ENCODE measurements at regions not wholly inside any gene's neighbourhood (a gene's known extent, or its start where the extent isn't known, plus 50 kb on each side); places are given as distances from the start of the nearest gene placed in this dataset.

DNA sequence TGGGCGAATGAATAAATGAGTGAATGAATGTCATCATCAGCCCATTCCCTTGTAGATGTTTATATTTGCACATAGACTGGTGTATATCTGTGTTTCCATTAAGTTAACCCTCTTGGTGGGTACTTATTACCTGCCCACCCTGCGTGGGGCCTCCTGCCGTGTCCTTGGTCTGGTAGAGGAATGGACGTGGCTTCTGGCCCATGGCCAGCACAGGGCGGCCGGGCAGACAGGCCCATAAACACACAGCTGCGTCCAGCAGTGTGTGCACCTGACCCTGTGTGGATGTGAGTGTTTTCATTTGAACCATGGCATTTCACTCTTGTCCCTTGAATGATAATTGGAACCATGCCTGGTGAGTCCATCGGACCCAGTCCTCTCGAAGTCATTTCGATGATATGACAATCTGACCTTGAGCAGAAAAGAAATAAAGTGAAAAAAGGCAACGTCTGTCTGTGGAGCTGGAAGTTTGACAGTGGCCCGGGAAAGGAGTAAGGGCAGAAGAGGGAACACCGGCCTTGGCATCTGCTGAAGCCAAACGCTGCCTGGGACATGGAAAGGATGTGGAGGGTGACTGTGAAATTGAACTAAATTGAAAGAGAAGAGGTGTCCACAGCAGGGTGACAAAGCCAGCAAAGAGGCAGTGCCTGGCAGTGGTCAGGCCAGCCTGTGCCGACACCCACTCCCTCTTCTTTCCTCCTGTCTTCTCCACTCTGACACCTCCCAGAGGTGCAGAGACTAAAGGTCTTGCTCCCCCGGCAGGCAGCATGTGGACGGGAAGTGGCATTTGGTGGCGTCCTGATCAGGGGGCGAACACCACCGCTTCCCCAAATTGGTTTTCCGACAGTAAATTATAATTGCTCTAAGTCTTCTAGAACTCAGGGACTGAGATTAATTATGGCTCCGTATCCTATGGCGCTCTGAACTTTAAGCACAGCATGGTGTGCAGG is 199.0 kb upstream of the ZMIZ1 start:
- ChIA-PET CTCF (no interaction called here), RAD21 (ENCODE audit: low non-redundant PET in 1 of 2, low total read pairs in 2 of 2, uncharacterized antibody in 2 of 2, unreplicated experiment in 2 of 2) (no interaction called here), POLR2A (no interaction called here)
- TF ChIP-seq YY1 (IDR thresholded peaks at IDR 0.05; ENCODE audit: extremely low read depth, insufficient replicate concordance, low read depth, low read length) (no peak), FOSL1 (IDR thresholded peaks at IDR 0.05; ENCODE audit: low read depth) (no peak), ZNF274 (IDR thresholded peaks at IDR 0.05; ENCODE audit: low read depth, low read length) (no peak), RAD21 (IDR thresholded peaks at IDR 0.05; ENCODE audit: low read depth) (no peak)
- TF ChIP-seq, protein P1, sequence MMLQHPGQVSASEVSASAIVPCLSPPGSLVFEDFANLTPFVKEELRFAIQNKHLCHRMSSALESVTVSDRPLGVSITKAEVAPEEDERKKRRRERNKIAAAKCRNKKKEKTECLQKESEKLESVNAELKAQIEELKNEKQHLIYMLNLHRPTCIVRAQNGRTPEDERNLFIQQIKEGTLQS (IDR thresholded peaks at IDR 0.05), result no peak
- TF ChIP-seq, protein P2, sequence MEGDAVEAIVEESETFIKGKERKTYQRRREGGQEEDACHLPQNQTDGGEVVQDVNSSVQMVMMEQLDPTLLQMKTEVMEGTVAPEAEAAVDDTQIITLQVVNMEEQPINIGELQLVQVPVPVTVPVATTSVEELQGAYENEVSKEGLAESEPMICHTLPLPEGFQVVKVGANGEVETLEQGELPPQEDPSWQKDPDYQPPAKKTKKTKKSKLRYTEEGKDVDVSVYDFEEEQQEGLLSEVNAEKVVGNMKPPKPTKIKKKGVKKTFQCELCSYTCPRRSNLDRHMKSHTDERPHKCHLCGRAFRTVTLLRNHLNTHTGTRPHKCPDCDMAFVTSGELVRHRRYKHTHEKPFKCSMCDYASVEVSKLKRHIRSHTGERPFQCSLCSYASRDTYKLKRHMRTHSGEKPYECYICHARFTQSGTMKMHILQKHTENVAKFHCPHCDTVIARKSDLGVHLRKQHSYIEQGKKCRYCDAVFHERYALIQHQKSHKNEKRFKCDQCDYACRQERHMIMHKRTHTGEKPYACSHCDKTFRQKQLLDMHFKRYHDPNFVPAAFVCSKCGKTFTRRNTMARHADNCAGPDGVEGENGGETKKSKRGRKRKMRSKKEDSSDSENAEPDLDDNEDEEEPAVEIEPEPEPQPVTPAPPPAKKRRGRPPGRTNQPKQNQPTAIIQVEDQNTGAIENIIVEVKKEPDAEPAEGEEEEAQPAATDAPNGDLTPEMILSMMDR (IDR thresholded peaks at IDR 0.05 in 2 of 3, conservative IDR thresholded peaks at IDR 0.05 in 1 of 3; ENCODE audit: borderline replicate concordance in 1 of 3, insufficient read depth in 1 of 3, low read depth in 2 of 3, low read length in 2 of 3), result no peak
- H3K36me3 ChIP-seq (ENCODE audit: control insufficient read depth in 1 of 2, insufficient read depth in 2 of 2, low read length in 2 of 2), result no peaks in the 10 kb centered on the region
- no peak overlapping the region for H3K27ac ChIP-seq (ENCODE audit: low read depth, low read length)
- H4K20me1 ChIP-seq (ENCODE audit: insufficient read depth), result no peaks in the 10 kb centered on the region
- H3K9me2 ChIP-seq (ENCODE audit: insufficient read depth), result no peaks in the 10 kb centered on the region
- no peaks in the 10 kb centered on the region for H3K79me2 ChIP-seq (ENCODE audit: insufficient read depth, low read length)
- no peak for DNase-seq (ENCODE audit: low read depth, low spot score)
- H3K9ac ChIP-seq (ENCODE audit: low read length), result no peak overlapping the region
- no peaks in the 10 kb centered on the region for H3K4me1 ChIP-seq (ENCODE audit: control insufficient read depth in 1 of 2, insufficient read depth in 2 of 2, low read length in 2 of 2)
- intact Hi-C loops (cut with micrococcal nuclease), result no loop called here
- ATAC-seq, result no peak
- H3K9me3 ChIP-seq (ENCODE audit: control insufficient read depth in 1 of 2, insufficient read depth in 1 of 2, low read depth in 1 of 2, low read length in 2 of 2), result no peaks in the 10 kb centered on the region
- H3K27me3 ChIP-seq (ENCODE audit: insufficient read depth, low read length), result no peaks in the 10 kb centered on the region
- H3K4me3 ChIP-seq (replicated peaks in 1 of 2; ENCODE audit: low read depth in 1 of 2, low read length in 2 of 2), result no peak overlapping the region
- BruUV-seq (replicated peaks), result no TSS peak
- no peak overlapping the region for H3K4me2 ChIP-seq (ENCODE audit: low read length)
- no peak overlapping the region for H2AFZ ChIP-seq (ENCODE audit: low read depth, low read length, poor library complexity, severe bottlenecking)

All from HCT116 (cell line).